Spleen (tissue), 7 donors: ENCODE measurements at regions not wholly inside any gene's neighbourhood (a gene's known extent, or its start where the extent isn't known, plus 50 kb on each side); places are given as distances from the start of the nearest gene placed in this dataset.
"Not testable (repeated sequence)": the region's sequence is repeated elsewhere in the genome, so short reads cannot be mapped to it uniquely, and the experiment has no call there.

Experiments used
- CTCF ChIP-seq, 11 experiments: fragments of 200-600 bp in 7 of 11; fragments of 450-650 bp in 4 of 11; sonication (generic) in 4 of 11; IDR thresholded peaks in 8 of 11; conservative IDR thresholded peaks in 3 of 11; 1 replicate in 7 of 11; 2 replicates in 4 of 11; pipeline versions ENCODE4 v1.4.0 to v1.8.0; 2016 to 2021; ENCODE audit warnings: antibody characterized with exemption in 11 of 11, inconsistent platforms in 4 of 11, mild to moderate bottlenecking in 1 of 11
- POLR2A ChIP-seq, 3 donors: fragments of 450-650 bp; IDR thresholded peaks; one replicate each; pipeline ENCODE4 v1.5.1; 2017; ENCODE audit warnings: antibody characterized with exemption in 3 of 3, mild to moderate bottlenecking in 1 of 3
- donor health status: DM: no; HTN: no; CAD: no; lungs with moderate emphysema.
- donor health status: DM: no; HTN: no; CAD: no.
- donor health status: DM: no; HTN: no; CAD: no.

GRCh38 chr2:8145375-8145774, 536.5 kb upstream of the ID2 start:
- TF ChIP-seq CTCF (IDR thresholded peaks at IDR 0.05 in 8 of 11, conservative IDR thresholded peaks at IDR 0.05 in 3 of 11); POLR2A (IDR thresholded peaks at IDR 0.05): not testable (repeated sequence)
